Kidney epithelial cell (primary cell): ENCODE measurements at regions not wholly inside any gene's neighbourhood (a gene's known extent, or its start where the extent isn't known, plus 50 kb on each side); places are given as distances from the start of the nearest gene placed in this dataset.

Experiments
- DNase-seq: peaks from one replicate; pipeline ENCODE4 v3.0.0-alpha.2; 2010; ENCODE audit warnings: low read depth
- H3K27me3 ChIP-seq: 2 replicates; pipeline ENCODE4 v1.6.0; 2011; ENCODE audit warnings: low read length; ENCODE audit not compliant: control insufficient read depth, insufficient read depth
- H3K36me3 ChIP-seq: 2 replicates; pipeline ENCODE4 v1.5.1; 2011; ENCODE audit warnings: low read length; ENCODE audit not compliant: control insufficient read depth, insufficient read depth
- H3K4me3 ChIP-seq: 2 replicates; pipeline ENCODE4 v1.5.1; 2011; ENCODE audit warnings: low read depth, mild to moderate bottlenecking, control low read depth, low read length
- CTCF ChIP-seq: IDR thresholded peaks from 2 replicates; pipeline ENCODE4 v1.5.1; 2011; ENCODE audit warnings: mild to moderate bottlenecking, moderate library complexity, low read length, control low read depth, inconsistent platforms; ENCODE audit not compliant: insufficient read depth, poor library complexity, severe bottlenecking

- no peaks in the 10 kb centered on the region for H3K27me3 ChIP-seq
- TF ChIP-seq CTCF = no peak
- no peak for DNase-seq
These were observed 175.7 kb upstream of the ZKSCAN2 start for GRCh38 chr16:25433388-25433787.

GRCh38 chr16:25431472-25431871 lies 173.8 kb upstream of the ZKSCAN2 start:
- no peaks in the 10 kb centered on the region for H3K27me3 ChIP-seq
- DNase-seq = no peak
- H3K4me3 ChIP-seq = no peak overlapping the region
- no peaks in the 10 kb centered on the region for H3K36me3 ChIP-seq
- no peak for TF ChIP-seq CTCF

More at GRCh38 chr16:25433388-25433787, 175.7 kb upstream of the ZKSCAN2 start:
- no peak overlapping the region for H3K4me3 ChIP-seq
- no peaks in the 10 kb centered on the region for H3K36me3 ChIP-seq

- H3K27me3 ChIP-seq = no peaks in the 10 kb centered on the region
- no peaks in the 10 kb centered on the region for H3K36me3 ChIP-seq
- no peak for DNase-seq
- H3K4me3 ChIP-seq = no peak overlapping the region
- no peak for TF ChIP-seq CTCF
These were observed 169.2 kb upstream of the ZKSCAN2 start for GRCh38 chr16:25426829-25427228.

GRCh38 chr16:25419681-25420080 lies 162.0 kb upstream of the ZKSCAN2 start:
- no peak for TF ChIP-seq CTCF
- H3K36me3 ChIP-seq = no peaks in the 10 kb centered on the region
- no peaks in the 10 kb centered on the region for H3K27me3 ChIP-seq
- no peak overlapping the region for H3K4me3 ChIP-seq
- no peak for DNase-seq

GRCh38 chr16:25419153-25419552 lies 161.5 kb upstream of the ZKSCAN2 start:
- Histone ChIP-seq H3K36me3 (no peaks in the 10 kb centered on the region), H3K4me3 (no peak overlapping the region), H3K27me3 (no peaks in the 10 kb centered on the region)
- no peak for DNase-seq
- TF ChIP-seq CTCF = no peak

GRCh38 chr16:25416002-25416401 lies 158.4 kb upstream of the ZKSCAN2 start:
- TF ChIP-seq CTCF = no peak
- DNase-seq = no peak
- no peaks in the 10 kb centered on the region for H3K36me3 ChIP-seq
- no peaks in the 10 kb centered on the region for H3K27me3 ChIP-seq
- H3K4me3 ChIP-seq = no peak overlapping the region
